Keratinocyte (primary cell): ENCODE measurements at regions not wholly inside any gene's neighbourhood (a gene's known extent, or its start where the extent isn't known, plus 50 kb on each side); places are given as distances from the start of the nearest gene placed in this dataset.

Experiments
- DNase-seq: peaks from one replicate; pipeline ENCODE4 v3.0.0-alpha.2; 2011; ENCODE audit warnings: low read depth, missing footprints, low spot score
- FAIRE-seq: peaks from 2 replicates; lab custom pipeline; 2011; peaks lifted over from hg19 to GRCh38; lab: Jason Lieb, UNC
- H2AFZ ChIP-seq: 2 replicates; pipeline ENCODE4 v1.6.0; 2012; ENCODE audit warnings: low read length, control low read depth, inconsistent platforms; ENCODE audit not compliant: control insufficient read depth
- H3K27ac ChIP-seq: 2 replicates; pipeline ENCODE4 v1.5.1; 2011; ENCODE audit warnings: low read length; ENCODE audit not compliant: control insufficient read depth, insufficient read depth
- H3K27me3 ChIP-seq: 3 replicates; pipeline ENCODE4 v1.6.0; 2011; ENCODE audit warnings: low read length; ENCODE audit not compliant: control insufficient read depth, insufficient read depth; ENCODE audit errors: extremely low read depth
- H3K36me3 ChIP-seq, 2 experiments: 2 replicates in 1 of 2; 3 replicates in 1 of 2; pipeline ENCODE4 v1.5.1; 2011; ENCODE audit warnings: low read length in 2 of 2, mild to moderate bottlenecking in 1 of 2; ENCODE audit not compliant: control insufficient read depth in 2 of 2, insufficient read depth in 2 of 2; ENCODE audit errors: extremely low read depth in 1 of 2
- H3K4me1 ChIP-seq: 3 replicates; pipeline ENCODE4 v1.5.1; 2011; ENCODE audit warnings: low read length; ENCODE audit not compliant: control insufficient read depth, insufficient read depth; ENCODE audit errors: extremely low read depth
- H3K4me2 ChIP-seq: 3 replicates; pipeline ENCODE4 v1.6.0; 2011; ENCODE audit warnings: low read depth, low read length; ENCODE audit not compliant: control insufficient read depth, insufficient read depth; ENCODE audit errors: extremely low read depth
- H3K4me3 ChIP-seq, 3 experiments: fragments of 200-600 bp in 1 of 3; sonication (generic) in 1 of 3; 2 replicates in 2 of 3; 3 replicates in 1 of 3; pipeline ENCODE4 v1.5.1; 2011 to 2016; ENCODE audit warnings: low read length in 3 of 3, mild to moderate bottlenecking in 3 of 3, control low read depth in 2 of 3, inconsistent platforms in 1 of 3, low read depth in 1 of 3, mixed read lengths in 1 of 3, mixed run types in 1 of 3, moderate library complexity in 1 of 3; ENCODE audit not compliant: control insufficient read depth in 2 of 3, insufficient read depth in 2 of 3; ENCODE audit errors: extremely low read depth in 1 of 3
- H3K79me2 ChIP-seq: 2 replicates; pipeline ENCODE4 v1.6.0; 2012; ENCODE audit warnings: low read length; ENCODE audit not compliant: control insufficient read depth, insufficient read depth
- H3K9ac ChIP-seq: 3 replicates; pipeline ENCODE4 v1.6.0; 2011; ENCODE audit warnings: low read length; ENCODE audit not compliant: control insufficient read depth, insufficient read depth; ENCODE audit errors: extremely low read depth
- H3K9me1 ChIP-seq: 3 replicates; pipeline ENCODE4 v1.6.0; 2011; ENCODE audit warnings: low read length; ENCODE audit not compliant: control insufficient read depth, insufficient read depth; ENCODE audit errors: extremely low read depth
- H3K9me3 ChIP-seq: 2 replicates; pipeline ENCODE4 v1.5.1; 2012; ENCODE audit warnings: low read depth, low read length; ENCODE audit not compliant: control insufficient read depth
- H4K20me1 ChIP-seq: 3 replicates; pipeline ENCODE4 v1.6.0; 2011; ENCODE audit warnings: low read length; ENCODE audit not compliant: control insufficient read depth, insufficient read depth; ENCODE audit errors: extremely low read depth
- CTCF ChIP-seq, 3 experiments: IDR thresholded peaks in 1 of 3; conservative IDR thresholded peaks in 1 of 3; optimal IDR thresholded peaks in 1 of 3; 2 replicates in 2 of 3; 3 replicates in 1 of 3; pipeline versions ENCODE3 to v1.5.1; 2011; ENCODE audit warnings: low read length in 3 of 3, mild to moderate bottlenecking in 3 of 3, moderate library complexity in 2 of 3, control low read depth in 1 of 3, inconsistent platforms in 1 of 3; ENCODE audit not compliant: insufficient read depth in 2 of 3; ENCODE audit errors: extremely low read depth in 1 of 3
- EZH2 ChIP-seq: IDR thresholded peaks from one replicate; pipeline ENCODE4 v1.6.1; 2012; ENCODE audit warnings: inconsistent platforms, mild to moderate bottlenecking, low read length, moderate library complexity
- dilution Hi-C: fragments of 300-500 bp; cut with MboI; formaldehyde crosslinking; loops from one replicate; pipeline ENCODE4 v1.7.0; 2020; ENCODE audit warnings: low sequenced_read_pairs; ENCODE audit not compliant: extremely low pct_ligation_motif_present

- no peak overlapping the region for H3K27ac ChIP-seq
- peaks cover 6% of the 10 kb centered on the region for H3K4me1 ChIP-seq
- no peaks in the 10 kb centered on the region for H3K27me3 ChIP-seq
- H4K20me1 ChIP-seq: no peaks in the 10 kb centered on the region
- no peak overlapping the region for H3K4me2 ChIP-seq
- FAIRE-seq: no peak
- H3K4me3 ChIP-seq: no peak overlapping the region
- H3K9me1 ChIP-seq: no peaks in the 10 kb centered on the region
- no peaks in the 10 kb centered on the region for H3K79me2 ChIP-seq
- no peak for DNase-seq
- TF ChIP-seq CTCF (optimal IDR thresholded peaks at IDR 0.05 in 1 of 3, IDR thresholded peaks at IDR 0.05 in 1 of 3, conservative IDR thresholded peaks at IDR 0.05 in 1 of 3; ENCODE audit: extremely low read depth in 1 of 3, insufficient read depth in 2 of 3, low read length in 3 of 3) (no peak), EZH2 (no peak)
- dilution Hi-C loops: no loop called here
- no peak overlapping the region for H3K9ac ChIP-seq
- no peaks in the 10 kb centered on the region for H3K36me3 ChIP-seq
- H3K9me3 ChIP-seq: no peaks in the 10 kb centered on the region
- H2AFZ ChIP-seq: no peak overlapping the region
Observed at GRCh38 chr20:53718142-53719021, 124.7 kb upstream of the ZNF217 start.

- Histone ChIP-seq H3K27ac (no peak overlapping the region), H3K27me3 (no peaks in the 10 kb centered on the region), H3K9me3 (no peaks in the 10 kb centered on the region), H4K20me1 (no peaks in the 10 kb centered on the region), H3K4me3 (no peak overlapping the region), H3K9me1 (no peaks in the 10 kb centered on the region), H2AFZ (no peak overlapping the region), H3K79me2 (no peaks in the 10 kb centered on the region), H3K4me2 (no peak overlapping the region), H3K9ac (no peak overlapping the region), H3K4me1 (peaks cover 6% of the 10 kb centered on the region), H3K36me3 (no peaks in the 10 kb centered on the region)
- FAIRE-seq (no peak), DNase-seq (no peak)
- dilution Hi-C loops: no loop called here
- TF ChIP-seq CTCF (optimal IDR thresholded peaks at IDR 0.05 in 1 of 3, IDR thresholded peaks at IDR 0.05 in 1 of 3, conservative IDR thresholded peaks at IDR 0.05 in 1 of 3; ENCODE audit: extremely low read depth in 1 of 3, insufficient read depth in 2 of 3, low read length in 3 of 3) (no peak), EZH2 (no peak)
Observed at GRCh38 chr20:53716395-53716794, 122.8 kb upstream of the ZNF217 start.
